ENCODE measurements at regions not wholly inside any gene's neighbourhood (a gene's known extent, or its start where the extent isn't known, plus 50 kb on each side); places are given as distances from the start of the nearest gene placed in this dataset.
"Not testable (repeated sequence)": the region's sequence is repeated elsewhere in the genome, so short reads cannot be mapped to it uniquely, and the experiment has no call there.

DNA sequence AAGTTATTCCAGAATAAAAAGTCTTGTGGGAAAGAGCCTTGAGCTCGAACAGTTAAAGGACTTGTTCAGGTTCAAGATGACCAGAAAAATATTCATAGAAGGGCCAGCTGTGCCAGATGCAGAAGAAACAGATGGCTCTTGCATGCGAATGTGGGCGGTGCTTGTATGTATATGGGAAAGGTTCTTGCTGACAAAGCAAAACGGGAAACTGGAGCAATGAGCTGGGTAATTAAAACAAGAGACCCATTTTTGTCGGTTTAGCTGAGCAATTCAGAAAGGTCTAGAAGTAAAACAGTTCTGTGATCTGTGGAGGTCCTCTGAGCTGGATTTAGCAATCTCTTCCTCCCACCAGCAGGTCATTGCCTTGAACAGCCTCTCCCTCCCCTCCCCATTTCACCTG, 107.2 kb upstream of the MARK1 start:
- H3K4me3 ChIP-seq (ENCODE audit: control insufficient read depth in 2 of 3, extremely low read depth in 1 of 3, insufficient read depth in 2 of 3, low read depth in 1 of 3, low read length in 3 of 3) = no peak overlapping the region
- no peak overlapping the region for H3K9ac ChIP-seq (ENCODE audit: control insufficient read depth, extremely low read depth, insufficient read depth, low read length)
- H3K9me3 ChIP-seq (ENCODE audit: control insufficient read depth, low read depth, low read length) = no peaks in the 10 kb centered on the region
- dilution Hi-C loops (cut with MboI; ENCODE audit: extremely low pct_ligation_motif_present, low sequenced_read_pairs) = no loop called here
- TF ChIP-seq EZH2 (IDR thresholded peaks at IDR 0.05; ENCODE audit: low read length) = no peak
- TF ChIP-seq, protein P1, sequence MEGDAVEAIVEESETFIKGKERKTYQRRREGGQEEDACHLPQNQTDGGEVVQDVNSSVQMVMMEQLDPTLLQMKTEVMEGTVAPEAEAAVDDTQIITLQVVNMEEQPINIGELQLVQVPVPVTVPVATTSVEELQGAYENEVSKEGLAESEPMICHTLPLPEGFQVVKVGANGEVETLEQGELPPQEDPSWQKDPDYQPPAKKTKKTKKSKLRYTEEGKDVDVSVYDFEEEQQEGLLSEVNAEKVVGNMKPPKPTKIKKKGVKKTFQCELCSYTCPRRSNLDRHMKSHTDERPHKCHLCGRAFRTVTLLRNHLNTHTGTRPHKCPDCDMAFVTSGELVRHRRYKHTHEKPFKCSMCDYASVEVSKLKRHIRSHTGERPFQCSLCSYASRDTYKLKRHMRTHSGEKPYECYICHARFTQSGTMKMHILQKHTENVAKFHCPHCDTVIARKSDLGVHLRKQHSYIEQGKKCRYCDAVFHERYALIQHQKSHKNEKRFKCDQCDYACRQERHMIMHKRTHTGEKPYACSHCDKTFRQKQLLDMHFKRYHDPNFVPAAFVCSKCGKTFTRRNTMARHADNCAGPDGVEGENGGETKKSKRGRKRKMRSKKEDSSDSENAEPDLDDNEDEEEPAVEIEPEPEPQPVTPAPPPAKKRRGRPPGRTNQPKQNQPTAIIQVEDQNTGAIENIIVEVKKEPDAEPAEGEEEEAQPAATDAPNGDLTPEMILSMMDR (optimal IDR thresholded peaks at IDR 0.05 in 1 of 3, IDR thresholded peaks at IDR 0.05 in 1 of 3, conservative IDR thresholded peaks at IDR 0.05 in 1 of 3; ENCODE audit: extremely low read depth in 1 of 3, insufficient read depth in 2 of 3, low read length in 3 of 3) = no peak
- no peaks in the 10 kb centered on the region for H3K79me2 ChIP-seq (ENCODE audit: control insufficient read depth, insufficient read depth, low read length)
- no peak overlapping the region for H3K27ac ChIP-seq (ENCODE audit: control insufficient read depth, insufficient read depth, low read length)
- no peaks in the 10 kb centered on the region for H3K36me3 ChIP-seq (ENCODE audit: control insufficient read depth in 2 of 2, extremely low read depth in 1 of 2, insufficient read depth in 2 of 2, low read length in 2 of 2)
- no peak overlapping the region for H3K4me2 ChIP-seq (ENCODE audit: control insufficient read depth, extremely low read depth, insufficient read depth, low read depth, low read length)
- no peak for FAIRE-seq
- no peaks in the 10 kb centered on the region for H4K20me1 ChIP-seq (ENCODE audit: control insufficient read depth, extremely low read depth, insufficient read depth, low read length)
- H3K27me3 ChIP-seq (ENCODE audit: control insufficient read depth, extremely low read depth, insufficient read depth, low read length) = no peaks in the 10 kb centered on the region
- DNase-seq (ENCODE audit: low read depth, low spot score) = no peak
- no peaks in the 10 kb centered on the region for H3K4me1 ChIP-seq (ENCODE audit: control insufficient read depth, extremely low read depth, insufficient read depth, low read length)
- no peak overlapping the region for H2AFZ ChIP-seq (ENCODE audit: control insufficient read depth, low read length)
- no peaks in the 10 kb centered on the region for H3K9me1 ChIP-seq (ENCODE audit: control insufficient read depth, extremely low read depth, insufficient read depth, low read length)

- dilution Hi-C loops (cut with MboI; ENCODE audit: extremely low pct_ligation_motif_present, low sequenced_read_pairs); H3K4me1 ChIP-seq (ENCODE audit: control insufficient read depth, extremely low read depth, insufficient read depth, low read length); H3K4me2 ChIP-seq (ENCODE audit: control insufficient read depth, extremely low read depth, insufficient read depth, low read depth, low read length); H3K27me3 ChIP-seq (ENCODE audit: control insufficient read depth, extremely low read depth, insufficient read depth, low read length); H3K4me3 ChIP-seq (ENCODE audit: control insufficient read depth in 2 of 3, extremely low read depth in 1 of 3, insufficient read depth in 2 of 3, low read depth in 1 of 3, low read length in 3 of 3); H3K9me1 ChIP-seq (ENCODE audit: control insufficient read depth, extremely low read depth, insufficient read depth, low read length); H3K9me3 ChIP-seq (ENCODE audit: control insufficient read depth, low read depth, low read length); FAIRE-seq; H2AFZ ChIP-seq (ENCODE audit: control insufficient read depth, low read length); DNase-seq (ENCODE audit: low read depth, low spot score); H3K27ac ChIP-seq (ENCODE audit: control insufficient read depth, insufficient read depth, low read length); H4K20me1 ChIP-seq (ENCODE audit: control insufficient read depth, extremely low read depth, insufficient read depth, low read length); H3K79me2 ChIP-seq (ENCODE audit: control insufficient read depth, insufficient read depth, low read length); H3K36me3 ChIP-seq (ENCODE audit: control insufficient read depth in 2 of 2, extremely low read depth in 1 of 2, insufficient read depth in 2 of 2, low read length in 2 of 2); H3K9ac ChIP-seq (ENCODE audit: control insufficient read depth, extremely low read depth, insufficient read depth, low read length): not testable (repeated sequence)
Observed at GRCh38 chr1:220412382-220412781, 115.6 kb upstream of the MARK1 start.

- H3K36me3 ChIP-seq (ENCODE audit: control insufficient read depth in 2 of 2, extremely low read depth in 1 of 2, insufficient read depth in 2 of 2, low read length in 2 of 2) = no peaks in the 10 kb centered on the region
- no peak overlapping the region for H3K4me2 ChIP-seq (ENCODE audit: control insufficient read depth, extremely low read depth, insufficient read depth, low read depth, low read length)
- H4K20me1 ChIP-seq (ENCODE audit: control insufficient read depth, extremely low read depth, insufficient read depth, low read length) = no peaks in the 10 kb centered on the region
- no peaks in the 10 kb centered on the region for H3K4me1 ChIP-seq (ENCODE audit: control insufficient read depth, extremely low read depth, insufficient read depth, low read length)
- TF ChIP-seq, protein P1 (optimal IDR thresholded peaks at IDR 0.05 in 1 of 3, IDR thresholded peaks at IDR 0.05 in 1 of 3, conservative IDR thresholded peaks at IDR 0.05 in 1 of 3; ENCODE audit: extremely low read depth in 1 of 3, insufficient read depth in 2 of 3, low read length in 3 of 3) = no peak
- no peak for TF ChIP-seq EZH2 (IDR thresholded peaks at IDR 0.05; ENCODE audit: low read length)
- H3K79me2 ChIP-seq (ENCODE audit: control insufficient read depth, insufficient read depth, low read length) = no peaks in the 10 kb centered on the region
- FAIRE-seq (no peak), DNase-seq (ENCODE audit: low read depth, low spot score) (no peak)
- H3K4me3 ChIP-seq (ENCODE audit: control insufficient read depth in 2 of 3, extremely low read depth in 1 of 3, insufficient read depth in 2 of 3, low read depth in 1 of 3, low read length in 3 of 3) = no peak overlapping the region
- H3K27ac ChIP-seq (ENCODE audit: control insufficient read depth, insufficient read depth, low read length) = no peak overlapping the region
- H3K27me3 ChIP-seq (ENCODE audit: control insufficient read depth, extremely low read depth, insufficient read depth, low read length) = no peaks in the 10 kb centered on the region
- H3K9ac ChIP-seq (ENCODE audit: control insufficient read depth, extremely low read depth, insufficient read depth, low read length) = no peak overlapping the region
- dilution Hi-C loops (cut with MboI; ENCODE audit: extremely low pct_ligation_motif_present, low sequenced_read_pairs) = no loop called here
- no peak overlapping the region for H2AFZ ChIP-seq (ENCODE audit: control insufficient read depth, low read length)
- no peaks in the 10 kb centered on the region for H3K9me1 ChIP-seq (ENCODE audit: control insufficient read depth, extremely low read depth, insufficient read depth, low read length)
- no peaks in the 10 kb centered on the region for H3K9me3 ChIP-seq (ENCODE audit: control insufficient read depth, low read depth, low read length)
Observed at GRCh38 chr1:220410611-220411010, 117.3 kb upstream of the MARK1 start.
